Epithelial cell of esophagus (primary cell): ENCODE measurements at regions not wholly inside any gene's neighbourhood (a gene's known extent, or its start where the extent isn't known, plus 50 kb on each side); places are given as distances from the start of the nearest gene placed in this dataset.

Source experiments
- DNase-seq: peaks from one replicate; pipeline ENCODE4 v3.0.0; 2010; ENCODE audit warnings: low read depth
- H3K4me3 ChIP-seq: 2 replicates; pipeline ENCODE4 v1.5.1; 2011; ENCODE audit warnings: mild to moderate bottlenecking, low read length, control low read depth
- TF ChIP-seq, protein P1 (sequence below): IDR thresholded peaks from 2 replicates; pipeline ENCODE4 v1.5.1; 2011; ENCODE audit warnings: low read depth, mild to moderate bottlenecking, low read length, control low read depth, inconsistent platforms; ENCODE audit not compliant: insufficient read depth; ENCODE audit errors: missing control alignments

DNA sequence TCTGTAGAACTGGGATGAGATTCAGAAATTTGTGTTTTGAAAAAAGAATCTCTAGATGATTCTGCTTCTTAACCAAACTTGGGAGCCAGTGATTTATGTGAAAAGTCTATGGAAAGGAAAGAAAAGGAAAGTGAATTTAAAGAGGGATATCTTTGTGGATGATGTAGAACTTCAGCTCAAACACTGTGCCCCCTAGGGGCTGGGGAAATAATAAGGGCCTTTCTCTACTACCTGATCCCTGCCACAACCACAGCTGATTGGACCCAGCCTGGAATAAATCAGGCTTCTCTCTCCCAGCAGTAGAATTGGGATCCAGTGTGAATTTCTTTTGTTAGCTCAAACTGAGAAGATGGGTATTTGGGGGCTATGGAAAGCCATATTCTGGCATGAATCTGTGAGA, 155.0 kb downstream of the PRELID2 start:
- no peak overlapping the region for H3K4me3 ChIP-seq
- TF ChIP-seq, protein P1, sequence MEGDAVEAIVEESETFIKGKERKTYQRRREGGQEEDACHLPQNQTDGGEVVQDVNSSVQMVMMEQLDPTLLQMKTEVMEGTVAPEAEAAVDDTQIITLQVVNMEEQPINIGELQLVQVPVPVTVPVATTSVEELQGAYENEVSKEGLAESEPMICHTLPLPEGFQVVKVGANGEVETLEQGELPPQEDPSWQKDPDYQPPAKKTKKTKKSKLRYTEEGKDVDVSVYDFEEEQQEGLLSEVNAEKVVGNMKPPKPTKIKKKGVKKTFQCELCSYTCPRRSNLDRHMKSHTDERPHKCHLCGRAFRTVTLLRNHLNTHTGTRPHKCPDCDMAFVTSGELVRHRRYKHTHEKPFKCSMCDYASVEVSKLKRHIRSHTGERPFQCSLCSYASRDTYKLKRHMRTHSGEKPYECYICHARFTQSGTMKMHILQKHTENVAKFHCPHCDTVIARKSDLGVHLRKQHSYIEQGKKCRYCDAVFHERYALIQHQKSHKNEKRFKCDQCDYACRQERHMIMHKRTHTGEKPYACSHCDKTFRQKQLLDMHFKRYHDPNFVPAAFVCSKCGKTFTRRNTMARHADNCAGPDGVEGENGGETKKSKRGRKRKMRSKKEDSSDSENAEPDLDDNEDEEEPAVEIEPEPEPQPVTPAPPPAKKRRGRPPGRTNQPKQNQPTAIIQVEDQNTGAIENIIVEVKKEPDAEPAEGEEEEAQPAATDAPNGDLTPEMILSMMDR: peak; percentile 47
- peak; percentile 12 for DNase-seq

DNA sequence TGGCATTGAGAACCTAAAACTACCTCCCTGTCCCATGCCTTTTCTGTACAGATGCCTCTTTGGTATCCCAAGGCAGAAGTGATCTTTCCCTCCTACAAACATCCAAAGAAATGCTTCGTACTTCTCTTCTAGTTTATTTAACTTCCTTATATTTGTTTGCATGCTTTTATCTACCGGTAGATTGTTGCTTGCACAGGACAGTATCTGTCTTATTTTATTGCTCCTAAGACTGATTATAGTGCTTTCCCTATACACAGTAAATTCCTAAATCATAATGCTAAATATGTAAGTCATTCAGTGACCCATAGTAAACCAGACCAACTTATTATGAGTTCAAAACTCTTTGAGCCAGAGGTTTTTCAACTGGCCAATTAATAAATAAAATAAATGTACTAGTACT, 156.9 kb downstream of the PRELID2 start:
- H3K4me3 ChIP-seq: no peak overlapping the region
- TF ChIP-seq, protein P1: no peak
- no peak for DNase-seq

DNA sequence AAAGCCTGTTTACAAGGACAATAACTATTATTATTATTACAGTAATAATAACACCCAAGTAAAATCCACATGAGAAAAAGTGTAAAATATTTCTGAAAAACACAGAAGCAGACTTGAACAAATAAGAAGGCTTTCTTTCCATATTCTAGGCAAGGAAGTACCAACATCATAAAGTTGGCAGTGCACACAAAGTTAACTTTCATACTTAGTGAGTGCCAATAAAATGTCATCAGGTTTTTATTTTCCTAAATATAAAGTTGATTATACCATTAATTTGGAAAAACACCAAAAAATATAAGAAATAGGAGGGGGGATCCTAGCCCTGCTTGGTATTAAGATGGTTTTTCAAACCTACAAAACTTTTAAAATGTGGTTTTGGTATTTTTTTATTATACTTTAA, 161.4 kb downstream of the PRELID2 start:
- no peak overlapping the region for H3K4me3 ChIP-seq
- TF ChIP-seq, protein P1: no peak
- DNase-seq: no peak

DNA sequence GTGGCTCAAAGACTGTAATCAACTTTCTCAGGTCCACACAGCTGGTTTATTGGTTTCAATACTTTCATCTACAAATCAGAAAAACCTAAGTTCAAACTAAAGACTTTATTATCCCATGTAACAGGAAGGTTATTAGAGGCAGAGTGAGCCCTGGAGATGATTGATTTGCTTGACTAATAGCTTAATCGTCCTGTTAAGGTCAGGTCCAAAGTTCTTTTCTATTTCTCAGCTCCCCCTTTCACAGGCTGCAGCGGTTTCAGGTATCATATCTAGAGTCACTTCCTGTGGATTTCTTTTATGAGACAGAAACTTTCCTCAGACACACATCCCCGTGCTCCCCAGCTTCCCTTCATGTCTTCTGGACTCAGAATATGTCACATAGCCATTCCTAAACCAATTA, 166.4 kb downstream of the PRELID2 start:
- DNase-seq: no peak
- TF ChIP-seq, protein P1: no peak
- no peak overlapping the region for H3K4me3 ChIP-seq

DNA sequence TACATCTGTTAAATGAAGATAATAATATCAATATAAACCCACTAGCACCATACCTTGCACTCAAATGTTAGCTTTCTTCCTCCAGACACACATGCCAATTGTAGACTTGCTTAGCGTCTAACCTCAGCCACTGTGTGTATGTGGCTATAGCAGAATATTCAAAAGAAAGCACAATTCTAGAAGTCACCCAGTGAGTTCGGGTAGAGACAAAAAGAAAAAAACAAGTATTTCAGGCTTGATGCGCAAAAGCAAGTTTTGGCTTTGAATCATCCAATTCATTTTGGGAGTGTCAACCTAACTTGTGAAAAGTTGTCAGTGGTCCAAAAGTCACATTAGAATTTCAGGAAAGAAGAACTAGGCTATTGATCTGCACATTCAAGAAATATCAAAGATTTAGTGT, 167.4 kb downstream of the PRELID2 start:
- peak overlapping the region; percentile 1 for H3K4me3 ChIP-seq
- DNase-seq: peak; percentile 55
- TF ChIP-seq, protein P1: no peak

DNA sequence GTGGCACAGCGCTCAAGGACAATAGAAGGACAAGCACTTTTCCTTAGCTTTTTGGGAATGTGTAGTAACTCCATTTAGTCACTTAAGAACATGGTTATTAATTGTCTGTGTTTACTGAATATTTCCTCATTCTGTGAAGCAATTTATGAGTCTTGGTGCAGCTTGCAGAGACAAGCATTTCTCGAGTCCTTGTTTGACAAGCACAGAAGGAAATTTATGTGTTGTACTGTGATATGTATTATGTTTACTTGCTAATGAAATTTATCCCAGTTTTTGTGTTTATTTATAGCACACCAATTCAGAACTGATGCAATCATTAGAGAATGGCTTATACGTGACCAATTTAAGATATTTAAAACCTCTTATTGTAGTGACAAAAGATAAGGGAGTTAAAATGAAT, 168.6 kb downstream of the PRELID2 start:
- peak; percentile 47 for DNase-seq
- TF ChIP-seq, protein P1: no peak

DNA sequence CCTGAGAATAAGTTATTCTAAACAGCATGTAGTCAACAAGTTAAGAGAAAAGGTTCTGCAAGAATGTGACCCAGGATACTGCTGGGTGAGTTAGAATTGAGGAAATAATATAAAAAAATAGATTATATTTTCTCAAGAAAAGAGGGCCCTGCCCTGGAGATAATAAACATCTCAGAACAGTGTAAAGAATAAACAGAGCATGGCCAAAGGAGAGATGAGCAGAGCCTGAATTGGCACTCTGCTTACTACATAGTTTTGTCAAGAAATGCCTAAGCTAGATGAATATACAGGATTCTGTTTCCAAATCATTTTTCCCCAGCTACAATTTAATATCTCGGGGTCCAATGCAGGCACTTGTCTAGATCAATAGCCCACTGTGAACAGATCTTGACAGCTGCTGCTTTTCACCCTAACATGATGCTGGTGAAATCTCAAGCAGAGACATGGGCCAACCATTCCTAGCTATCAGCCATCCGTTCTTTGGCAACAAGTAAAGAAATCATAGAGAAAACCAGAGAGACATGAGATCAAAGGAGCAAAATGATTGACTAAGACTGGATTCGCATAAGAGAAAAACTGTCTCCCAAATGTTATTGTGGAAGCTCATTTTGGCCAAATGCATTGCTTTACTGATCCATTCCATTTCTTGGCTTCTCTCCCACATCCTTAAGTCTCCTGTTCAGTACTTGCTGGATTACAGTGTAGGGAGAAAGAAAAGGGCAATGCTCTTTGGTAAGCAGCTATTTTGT, 173.2 kb downstream of the PRELID2 start:
- H3K4me3 ChIP-seq: no peak overlapping the region
- TF ChIP-seq, protein P1: no peak
- no peak for DNase-seq

More for the DNA sequence above, 168.6 kb downstream of the PRELID2 start:
- no peak overlapping the region for H3K4me3 ChIP-seq
